CD4-positive, alpha-beta T cell treated with Interleukin-21 for 1 hour (primary cell): ENCODE measurements at regions not wholly inside any gene's neighbourhood (a gene's known extent, or its start where the extent isn't known, plus 50 kb on each side); places are given as distances from the start of the nearest gene placed in this dataset.
"Not testable (repeated sequence)": the region's sequence is repeated elsewhere in the genome, so short reads cannot be mapped to it uniquely, and the experiment has no call there.

Experiments used
- DNase-seq: peaks from one replicate; pipeline ENCODE4 v3.0.0-alpha.2; 2020

DNA sequence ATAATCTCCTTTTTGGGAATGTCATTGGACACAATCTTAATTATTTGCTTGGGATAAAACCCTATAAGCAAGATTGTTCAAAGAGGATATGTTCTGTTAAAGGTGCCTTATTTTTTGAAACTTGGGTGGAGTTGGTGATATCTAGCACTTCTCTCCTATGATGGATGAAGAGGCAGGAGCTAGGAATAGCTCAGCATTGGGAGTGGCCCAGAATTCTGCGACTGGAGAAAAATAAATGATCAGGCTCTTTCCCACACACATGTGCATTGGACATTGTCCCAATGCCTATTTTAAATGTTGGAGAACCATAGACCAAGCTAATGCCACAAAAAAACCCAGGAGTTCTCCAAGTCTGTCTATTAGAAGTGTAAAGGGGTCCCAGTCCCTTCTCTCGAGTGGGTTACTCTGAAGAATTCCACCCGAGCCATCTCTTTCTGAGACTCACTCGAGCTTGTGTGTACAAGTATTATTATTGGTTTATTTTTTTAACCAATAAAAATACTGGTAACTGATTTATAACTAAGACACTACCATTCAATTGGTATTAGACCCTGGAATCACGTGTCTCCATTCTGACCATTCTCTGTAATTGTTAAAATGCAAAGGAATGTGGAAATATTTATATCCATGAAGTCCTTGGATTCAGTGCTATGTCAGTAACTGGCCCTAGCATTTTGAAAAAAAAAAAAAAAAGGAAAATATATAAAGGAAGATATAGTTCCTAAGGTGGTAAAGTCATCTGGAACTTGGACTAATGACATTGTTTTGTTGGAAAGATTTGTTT lies 437.5 kb upstream of the TMEM132C start:
- no peak for DNase-seq

DNA sequence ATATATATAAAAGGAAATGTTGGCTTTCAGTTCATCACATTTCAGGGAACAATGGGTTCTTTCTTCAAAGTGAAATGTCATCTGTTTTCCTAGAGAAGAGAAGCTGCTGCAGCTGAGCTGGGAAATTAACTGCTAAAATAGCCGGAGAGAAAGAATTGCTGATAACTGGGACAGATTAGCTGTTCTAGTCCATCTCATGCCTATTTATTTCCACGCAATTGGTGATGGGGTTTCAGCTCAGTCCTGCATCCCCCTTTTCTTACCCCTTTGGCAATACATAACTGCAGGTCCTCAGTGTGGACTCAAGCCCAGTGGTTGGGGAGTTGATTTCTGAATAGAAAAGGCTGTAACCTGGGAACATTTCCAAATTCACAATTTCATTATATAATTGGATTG lies 436.9 kb upstream of the TMEM132C start:
- no peak for DNase-seq

DNA sequence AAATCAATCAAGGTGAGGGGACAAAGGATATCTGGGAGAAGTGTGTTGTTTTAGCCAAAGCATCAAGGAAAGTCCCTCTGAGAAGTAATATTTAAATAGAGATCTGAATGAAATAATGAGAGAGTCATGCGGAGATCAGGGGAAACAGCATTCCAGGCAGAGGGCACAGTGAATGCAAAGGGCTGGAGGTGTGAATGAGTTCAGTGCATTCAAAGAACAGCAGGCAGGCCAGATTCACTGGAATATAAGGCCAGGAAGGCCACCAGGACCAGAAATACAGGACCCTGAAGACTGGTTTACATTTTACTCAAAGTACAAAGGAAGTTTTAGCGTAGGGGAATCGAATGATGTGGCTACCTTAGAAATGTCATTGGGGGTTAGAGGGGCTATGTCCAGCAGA lies 436.2 kb upstream of the TMEM132C start:
- DNase-seq = no peak

DNA sequence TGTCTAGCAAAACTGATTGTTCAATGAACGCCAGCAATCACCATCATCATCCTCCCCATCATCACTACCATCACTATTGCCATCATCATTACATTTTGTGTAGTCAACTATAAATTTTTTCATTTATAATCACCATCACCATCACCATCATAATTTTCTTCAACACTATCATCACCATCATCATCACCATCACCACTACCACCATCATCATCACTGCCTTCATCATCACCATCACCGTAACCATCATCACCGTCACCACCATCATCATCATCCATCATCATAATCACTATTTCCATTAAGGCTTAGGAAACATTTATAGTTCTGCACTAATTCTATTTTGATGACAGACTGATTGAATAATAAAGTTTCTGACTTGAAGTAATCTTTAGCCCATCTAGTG lies 434.8 kb upstream of the TMEM132C start:
- DNase-seq = no peak

DNA sequence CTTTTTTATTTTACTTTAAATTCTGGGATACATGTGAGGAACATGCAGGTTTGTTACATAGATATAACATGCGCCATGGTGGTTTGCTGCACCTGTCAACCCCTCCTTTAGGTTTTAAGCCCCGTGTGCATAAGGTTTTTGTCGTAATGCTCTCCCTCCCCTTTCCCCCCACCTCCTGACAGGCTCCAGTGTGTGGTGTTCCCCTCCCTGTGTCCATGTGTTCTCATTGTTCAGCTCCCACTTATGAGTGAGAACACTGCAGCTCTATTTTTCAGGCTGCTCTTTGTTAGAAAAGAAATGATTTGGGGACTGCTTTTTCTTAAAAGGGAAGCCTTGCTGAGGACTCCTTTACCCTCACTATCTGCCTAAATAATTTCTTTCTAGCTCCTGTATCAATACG lies 430.2 kb upstream of the TMEM132C start:
- not testable (repeated sequence) for DNase-seq

DNA sequence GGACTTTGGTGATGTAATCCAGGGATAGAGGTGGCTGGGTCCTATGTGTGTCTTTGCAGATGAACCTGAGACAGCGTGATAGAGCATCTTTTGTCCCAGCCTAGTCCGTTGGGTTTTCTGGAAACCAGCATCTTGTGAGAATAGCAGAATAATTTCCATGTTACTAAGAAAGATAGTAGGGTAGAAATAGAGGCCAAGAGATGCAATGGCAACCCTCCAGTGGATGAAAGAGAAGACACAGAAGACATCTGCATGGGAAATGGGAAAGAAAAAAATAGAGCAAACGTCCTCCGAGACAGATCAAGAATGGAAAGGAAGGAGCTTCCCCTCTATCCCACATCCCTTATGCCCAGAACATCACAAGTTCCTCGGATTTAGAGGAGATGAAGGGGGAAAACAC lies 409.3 kb upstream of the TMEM132C start:
- DNase-seq = no peak

DNA sequence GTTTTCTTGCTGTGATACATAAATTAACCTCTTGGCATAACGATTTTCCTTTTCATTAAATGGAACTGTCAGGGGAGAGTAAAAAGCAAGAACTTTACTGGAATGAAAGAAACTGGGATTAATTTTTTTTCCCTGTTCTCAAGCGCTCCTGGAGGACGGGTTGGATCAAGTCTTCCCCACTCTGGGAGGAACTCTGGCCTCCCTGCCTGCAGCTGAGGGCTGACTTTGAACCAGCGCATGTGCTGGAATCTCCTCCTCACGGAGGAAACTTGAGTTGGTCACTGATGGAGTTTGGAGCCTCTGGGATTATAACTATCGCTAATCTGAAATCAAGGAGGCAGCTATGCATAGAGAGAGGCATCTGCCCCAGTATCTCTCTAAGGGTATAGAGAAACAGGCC lies 406.4 kb upstream of the TMEM132C start:
- no peak for DNase-seq

DNA sequence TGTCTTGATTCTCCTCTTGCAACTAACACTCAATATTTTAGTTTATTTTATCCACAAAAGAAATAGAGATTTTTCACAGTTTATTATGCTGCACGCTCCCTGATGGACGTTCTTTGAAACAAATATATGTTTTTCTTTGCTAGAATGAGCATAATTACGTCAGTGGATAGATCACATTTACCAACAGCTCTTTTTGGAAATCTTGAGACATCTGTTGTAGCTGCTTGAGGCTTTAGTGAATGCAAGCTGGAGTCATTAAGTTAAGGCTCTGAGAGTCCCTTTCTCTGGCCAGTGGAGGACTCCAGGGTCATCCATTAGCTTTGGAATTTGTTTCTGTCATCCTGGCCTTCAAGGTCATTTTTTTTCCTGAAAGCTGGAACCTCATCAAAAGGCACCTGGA lies 405.6 kb upstream of the TMEM132C start:
- DNase-seq = no peak

DNA sequence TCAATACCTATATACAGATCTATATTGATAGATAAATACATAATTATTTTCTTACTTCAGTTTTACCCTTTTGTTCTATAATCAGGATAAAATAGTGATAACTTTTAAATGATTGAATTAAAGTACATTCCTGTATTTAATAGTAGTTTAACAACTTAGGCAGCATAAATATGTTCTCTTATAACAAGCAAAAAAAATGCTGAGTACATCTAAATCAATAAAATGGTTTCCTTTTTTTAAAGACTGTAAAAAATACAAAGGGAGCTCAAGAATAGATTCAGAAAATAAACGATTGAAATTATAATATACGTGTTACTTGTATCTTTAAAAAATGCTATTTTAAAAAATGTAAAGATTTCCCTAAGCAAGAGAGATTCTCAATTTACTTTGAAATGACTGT lies 393.7 kb upstream of the TMEM132C start:
- no peak for DNase-seq

DNA sequence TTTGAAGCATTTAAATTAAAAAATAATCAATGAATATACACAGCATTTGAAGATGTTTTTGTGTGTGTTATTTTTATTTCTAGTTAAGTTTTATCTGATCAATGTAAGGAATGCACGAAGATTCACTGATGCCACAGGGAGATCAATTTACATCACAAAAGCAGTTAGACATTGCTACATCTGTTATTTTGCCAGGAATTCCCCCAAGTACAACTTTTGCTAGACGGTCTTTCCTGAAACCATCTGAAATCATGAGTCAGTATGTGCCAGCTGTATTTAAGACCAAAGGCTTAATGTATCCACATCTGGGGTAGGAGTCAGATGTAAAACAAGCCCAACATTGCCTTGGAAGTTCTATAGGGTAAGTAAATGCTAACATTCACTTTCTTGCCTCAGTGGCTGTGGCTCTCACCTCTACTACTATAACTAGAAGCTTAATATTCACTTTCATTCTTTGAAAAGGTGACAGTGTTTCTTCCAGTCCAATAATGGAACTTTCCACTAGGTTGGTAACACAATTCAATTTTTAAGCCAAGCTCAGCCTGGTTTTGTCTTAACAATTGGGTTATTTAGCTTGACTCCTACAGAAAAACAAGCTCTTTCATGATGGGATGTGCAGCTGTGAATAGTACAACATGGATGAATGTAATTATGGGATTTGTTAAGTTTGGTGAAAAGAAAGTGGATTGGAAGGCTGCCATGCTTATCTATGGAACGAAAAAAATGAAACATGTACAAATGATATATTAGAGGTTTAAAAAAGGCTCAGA lies 385.4 kb upstream of the TMEM132C start:
- DNase-seq = no peak

DNA sequence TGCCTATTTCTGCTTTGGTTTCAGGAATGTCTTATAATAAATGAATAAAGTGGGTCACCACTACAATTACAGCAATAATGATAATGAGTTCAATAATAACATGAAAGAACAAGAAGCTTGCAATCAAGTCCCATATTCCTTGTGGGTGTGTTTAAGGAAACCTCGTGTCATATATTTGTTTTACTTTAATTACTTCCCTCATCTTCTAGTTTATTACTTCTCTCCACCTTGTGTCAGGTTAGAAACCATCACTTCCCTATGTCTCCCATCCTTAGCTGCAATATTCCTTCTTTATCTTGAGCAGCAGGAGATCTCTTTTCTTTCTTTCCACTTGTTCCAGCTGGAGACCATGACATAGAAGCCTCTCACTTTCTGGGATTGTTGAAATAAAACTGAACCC lies 384.0 kb upstream of the TMEM132C start:
- no peak for DNase-seq

DNA sequence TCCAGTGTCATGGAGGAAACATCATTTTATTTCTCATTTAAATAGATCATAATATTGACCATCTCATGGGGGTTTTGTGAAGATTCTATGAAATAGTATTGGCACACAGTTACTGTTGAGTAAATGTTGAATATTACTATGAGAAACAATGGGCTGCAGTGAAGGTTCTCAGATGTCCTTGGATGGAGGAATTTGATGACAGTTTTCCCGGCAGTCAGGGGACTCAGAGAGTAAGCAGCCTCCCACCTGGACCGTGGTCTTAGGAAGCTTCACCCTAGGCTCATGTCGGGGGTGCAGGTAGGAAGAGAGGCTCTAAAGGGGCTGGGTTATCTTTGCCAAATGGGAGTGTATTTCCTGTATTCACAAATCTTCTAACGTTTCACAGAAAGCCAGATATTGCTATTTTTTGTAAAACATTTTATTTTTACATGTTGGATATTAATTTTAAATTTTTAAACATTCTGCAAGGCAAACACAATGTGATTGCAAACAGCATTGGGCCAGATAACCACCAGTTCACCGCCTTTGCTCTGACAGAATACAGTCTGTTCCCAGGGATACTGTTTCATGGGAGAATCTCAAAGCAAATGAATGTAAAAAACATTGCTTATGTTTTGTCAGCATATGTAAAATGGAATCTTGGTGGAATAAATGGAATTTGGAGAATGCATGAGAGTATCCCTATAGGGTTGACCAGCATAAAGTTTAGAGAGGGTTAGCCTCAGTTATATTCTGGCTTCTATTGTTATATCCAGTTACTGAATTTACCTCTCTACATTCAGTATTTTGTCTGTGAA lies 380.8 kb upstream of the TMEM132C start:
- no peak for DNase-seq

DNA sequence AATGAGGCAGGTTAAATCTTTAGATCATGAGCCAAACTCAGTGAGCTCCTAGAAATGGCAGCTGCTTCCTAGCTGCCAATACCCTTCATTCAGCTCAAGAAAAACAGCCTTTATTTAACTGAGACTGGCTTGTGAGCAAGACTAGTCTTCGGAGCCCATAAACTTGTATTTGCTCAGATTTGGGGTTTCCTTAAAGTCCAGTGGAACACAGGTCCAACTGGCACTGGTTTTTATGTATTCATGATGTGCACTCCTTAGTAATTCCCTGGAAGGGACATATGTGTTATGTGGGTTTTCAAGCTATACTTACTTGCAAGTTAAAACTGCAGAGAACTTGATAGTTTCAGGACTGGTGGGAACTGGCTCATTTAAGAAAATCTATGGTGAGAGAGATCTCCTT lies 380.1 kb upstream of the TMEM132C start:
- no peak for DNase-seq

DNA sequence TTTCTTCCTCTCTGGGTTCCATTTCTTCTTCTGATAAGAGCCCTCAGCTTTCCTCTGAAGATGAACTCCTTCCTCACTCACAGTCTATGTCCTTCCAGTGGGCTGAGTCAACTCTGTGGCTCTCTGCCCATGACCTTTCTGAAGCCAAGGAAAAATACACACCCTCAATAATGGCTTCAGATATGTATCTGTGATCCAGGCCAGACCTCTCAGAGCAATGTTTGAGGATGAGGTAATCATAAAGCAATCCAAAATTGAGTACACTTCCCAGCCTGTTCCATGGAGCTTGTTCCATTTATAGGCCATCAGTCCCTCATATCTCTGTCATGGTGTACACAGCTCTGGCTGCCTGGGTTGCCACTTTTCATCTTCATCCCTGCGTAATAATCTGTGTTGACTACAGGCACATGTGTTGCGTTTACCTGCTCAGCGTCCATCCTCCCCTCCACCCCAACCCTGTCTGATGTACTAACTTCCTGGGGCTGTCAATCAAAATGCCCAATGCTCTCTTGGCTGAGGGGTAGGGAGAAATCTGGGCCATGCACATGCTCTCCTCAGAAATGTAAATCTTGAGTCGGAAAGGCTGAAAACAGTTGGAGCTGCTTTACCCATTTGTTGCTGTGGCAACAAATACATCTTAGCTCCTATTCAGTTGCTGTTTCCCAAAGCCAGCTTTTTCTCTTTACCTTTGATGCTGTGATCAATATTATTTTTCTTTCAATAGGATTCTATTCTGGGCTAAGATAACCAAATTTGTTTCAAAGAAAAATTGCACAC lies 377.8 kb upstream of the TMEM132C start:
- DNase-seq = no peak

DNA sequence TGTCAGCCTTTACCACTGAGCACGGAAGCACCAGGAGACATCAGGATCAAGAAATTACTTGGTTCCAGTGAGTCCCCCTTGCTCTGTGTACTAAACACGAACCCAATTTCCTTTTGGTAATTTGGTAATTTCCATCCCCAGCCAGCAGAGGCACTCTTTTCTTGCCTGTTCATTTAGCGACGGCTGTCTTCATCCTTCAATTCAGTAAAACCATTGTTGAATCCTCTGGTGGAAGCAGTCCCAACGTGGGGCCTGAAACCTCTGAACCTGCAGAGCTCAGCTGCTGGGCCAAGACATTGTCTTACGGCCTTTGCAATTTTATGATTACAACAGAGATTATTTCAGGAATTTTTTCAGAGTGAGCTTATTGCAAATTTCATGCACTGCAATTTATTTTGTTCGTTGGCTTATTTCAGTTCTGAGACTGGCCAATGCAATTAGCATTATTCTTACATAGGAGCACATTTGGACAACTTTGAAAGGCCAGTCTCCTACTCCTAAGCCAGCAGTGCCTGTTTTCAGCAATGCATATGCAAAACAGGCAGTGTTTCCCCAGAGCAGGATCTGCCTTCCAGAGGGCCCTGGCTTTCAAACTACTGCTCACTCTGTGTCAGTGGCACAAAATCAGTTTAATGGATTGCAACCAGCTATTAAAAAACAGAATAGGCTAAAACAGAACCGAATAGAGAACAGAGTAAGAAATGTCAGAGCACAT lies 372.9 kb upstream of the TMEM132C start:
- DNase-seq = no peak

DNA sequence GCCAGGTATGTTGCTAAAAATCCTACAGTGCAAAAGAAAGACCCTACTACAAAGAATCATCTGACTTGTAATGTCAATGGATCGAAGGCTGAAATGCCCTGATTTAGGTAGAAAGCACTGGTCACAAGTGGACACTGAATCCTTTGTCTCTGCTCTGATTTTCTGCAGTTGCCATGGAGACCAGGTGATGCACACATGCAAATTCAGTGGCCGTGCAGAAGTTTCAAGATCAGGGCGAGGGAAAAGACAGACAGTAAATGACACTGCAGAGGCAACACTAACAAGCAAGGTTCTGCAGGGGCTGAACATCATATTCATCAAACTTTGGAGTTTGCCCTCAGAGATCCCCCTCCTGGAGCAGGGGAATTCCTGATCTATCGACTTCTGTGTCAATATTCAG lies 370.3 kb upstream of the TMEM132C start:
- DNase-seq = no peak

DNA sequence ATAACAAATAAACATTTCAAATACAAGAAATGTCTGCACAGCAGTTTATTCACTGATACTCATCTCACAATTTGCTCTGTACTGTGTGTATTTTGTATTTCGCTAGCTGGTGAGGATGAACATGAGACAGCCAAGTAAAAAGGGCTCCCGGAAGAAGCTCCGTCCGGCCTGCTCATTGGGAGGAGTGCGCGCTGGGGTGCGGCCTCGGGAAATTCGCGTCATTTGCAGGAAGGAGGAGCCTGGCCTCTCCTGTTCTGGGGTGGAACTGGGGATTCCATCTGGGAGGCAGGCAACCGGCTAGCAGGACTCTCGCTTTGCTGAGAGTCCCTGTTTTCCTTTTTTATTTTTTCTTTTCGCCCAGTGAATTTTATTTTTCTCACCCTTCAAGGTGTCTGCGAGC lies 368.4 kb upstream of the TMEM132C start:
- DNase-seq = no peak

DNA sequence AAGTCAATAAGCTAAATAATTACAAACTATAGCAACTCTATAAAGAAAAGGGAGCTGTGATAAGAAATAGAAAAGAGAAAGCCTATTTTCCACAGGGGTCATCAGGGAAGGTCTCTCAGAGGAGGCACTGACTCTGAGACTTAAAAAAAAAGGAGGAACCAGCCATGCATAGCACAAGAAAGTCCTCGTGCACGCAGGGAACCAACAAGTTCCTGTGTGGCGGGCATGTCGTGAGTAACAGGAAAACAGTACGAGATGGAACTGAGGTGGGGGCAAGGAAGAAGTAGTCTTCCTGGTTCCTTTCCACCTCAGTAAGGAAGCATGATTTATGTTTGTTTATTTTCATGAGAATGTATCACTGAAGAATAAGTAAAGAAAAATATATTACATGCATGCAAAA lies 367.0 kb upstream of the TMEM132C start:
- DNase-seq = no peak

DNA sequence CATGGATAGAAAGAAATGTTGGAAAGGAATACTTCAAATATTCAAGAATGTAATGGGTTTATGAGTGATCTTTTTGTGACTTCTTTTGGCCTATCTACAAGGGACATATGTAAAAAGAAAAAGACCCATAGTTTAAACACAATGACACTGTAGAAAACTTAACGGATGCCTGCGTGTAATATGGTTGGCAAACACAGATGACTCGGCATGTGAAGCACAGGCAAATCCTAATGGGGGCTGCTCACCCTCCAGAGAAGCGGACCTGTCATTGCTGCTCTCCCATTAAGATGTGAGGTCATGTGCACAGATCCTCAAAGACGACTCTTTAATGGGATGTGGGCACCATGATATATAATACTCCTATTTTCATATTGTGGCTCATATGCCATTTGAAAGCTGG lies 366.6 kb upstream of the TMEM132C start:
- no peak for DNase-seq

DNA sequence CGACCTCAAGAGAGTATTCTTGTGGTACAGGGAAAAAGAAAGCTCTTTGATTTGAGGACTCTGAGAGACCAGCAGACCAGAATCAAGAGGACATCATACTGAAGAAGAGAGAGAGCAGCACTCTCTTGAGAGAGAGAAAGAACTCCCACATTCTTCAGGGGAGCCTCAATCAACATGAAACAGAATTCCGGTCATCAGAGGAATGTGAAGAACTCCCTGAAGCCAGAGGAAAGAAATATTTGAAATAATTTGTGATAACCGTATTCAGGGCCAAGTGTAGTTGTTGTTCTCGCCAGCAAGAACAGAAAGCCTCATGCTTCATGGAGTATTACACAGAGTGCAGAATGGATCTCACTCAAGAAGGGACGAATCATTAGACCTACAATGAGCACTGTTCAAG lies 363.8 kb upstream of the TMEM132C start:
- DNase-seq = no peak

DNA sequence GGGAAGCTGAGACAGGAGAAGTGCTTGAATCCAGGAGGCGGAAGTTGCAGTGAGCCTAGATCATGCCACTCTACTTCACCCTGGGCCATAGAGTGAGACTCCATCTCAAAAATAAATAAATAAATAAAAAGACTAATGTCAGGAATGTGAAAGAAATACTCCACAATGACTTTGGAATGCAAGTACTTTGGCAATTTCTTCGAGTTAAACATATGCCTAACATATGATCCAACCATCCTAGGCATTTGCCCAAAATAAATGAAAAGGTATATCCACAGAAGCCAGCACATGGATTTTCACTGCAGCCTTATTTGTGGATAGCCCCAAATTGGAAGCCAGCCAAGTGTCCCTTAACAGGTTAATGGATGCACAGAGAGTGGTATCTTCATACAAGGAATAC lies 357.9 kb upstream of the TMEM132C start:
- DNase-seq = no peak

DNA sequence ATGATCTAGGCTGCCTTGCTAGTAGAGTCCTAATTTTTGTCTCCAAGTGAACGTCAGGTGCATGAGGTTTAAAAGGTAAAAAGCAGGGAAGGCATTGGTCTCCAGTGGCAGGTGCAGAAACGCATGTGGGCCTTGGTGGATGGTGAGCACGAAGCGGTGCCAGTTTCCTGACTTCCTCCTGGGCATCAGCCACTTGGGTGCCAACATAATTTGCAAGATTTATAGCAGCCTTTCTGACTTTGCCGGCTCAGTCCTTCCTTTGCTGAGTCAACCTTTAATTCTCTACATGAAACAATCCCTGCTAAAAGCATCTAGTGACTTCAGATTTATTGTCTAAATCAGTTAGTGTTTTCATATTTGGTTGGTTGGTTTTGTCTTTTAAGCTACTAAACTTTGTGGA lies 355.7 kb upstream of the TMEM132C start:
- no peak for DNase-seq
